ENCODE measurements at regions not wholly inside any gene's neighbourhood (a gene's known extent, or its start where the extent isn't known, plus 50 kb on each side); places are given as distances from the start of the nearest gene placed in this dataset.

GRCh38 chr2:21254170-21254965 lies 130.6 kb downstream of the TDRD15 start:
- no peak for DNase-seq

- DNase-seq, result peak; percentile 76 to 78
These were observed 132.2 kb downstream of the TDRD15 start for GRCh38 chr2:21256006-21256405.

- no peak for DNase-seq
These were observed 133.9 kb downstream of the TDRD15 start for GRCh38 chr2:21257621-21258020.

GRCh38 chr2:21258082-21258481 lies 134.3 kb downstream of the TDRD15 start:
- no peak for DNase-seq

- no peak for DNase-seq
These were observed 136.5 kb downstream of the TDRD15 start for GRCh38 chr2:21260311-21260710.

GRCh38 chr2:21261591-21261990 lies 137.8 kb downstream of the TDRD15 start:
- no peak for DNase-seq

- DNase-seq, result no peak
These were observed 138.7 kb downstream of the TDRD15 start for GRCh38 chr2:21262426-21262940.

GRCh38 chr2:21263622-21264021 lies 139.9 kb downstream of the TDRD15 start:
- DNase-seq, result no peak

GRCh38 chr2:21265752-21266151 lies 142.0 kb downstream of the TDRD15 start:
- no peak for DNase-seq

GRCh38 chr2:21267232-21267835 lies 143.6 kb downstream of the TDRD15 start:
- DNase-seq, result no peak

- peak in 1 of 2 donors; percentile 64 for DNase-seq
These were observed 144.6 kb downstream of the TDRD15 start for GRCh38 chr2:21268197-21268877.

- DNase-seq, result peak; percentile 47 to 77
These were observed 145.1 kb downstream of the TDRD15 start for GRCh38 chr2:21268878-21269224.

GRCh38 chr2:21269382-21269781 lies 145.6 kb downstream of the TDRD15 start:
- no peak for DNase-seq

GRCh38 chr2:21270083-21270491 lies 146.3 kb downstream of the TDRD15 start:
- no peak for DNase-seq

- DNase-seq, result peak in 1 of 2 donors; percentile 9
These were observed 146.9 kb downstream of the TDRD15 start for GRCh38 chr2:21270708-21271122.

- no peak for DNase-seq
These were observed 152.4 kb downstream of the TDRD15 start for GRCh38 chr2:21276163-21276562.

- no peak for DNase-seq
These were observed 153.6 kb downstream of the TDRD15 start for GRCh38 chr2:21277068-21278056.

GRCh38 chr2:21279525-21279924 lies 155.8 kb downstream of the TDRD15 start:
- DNase-seq, result no peak

GRCh38 chr2:21280793-21281192 lies 157.0 kb downstream of the TDRD15 start:
- no peak for DNase-seq

- DNase-seq, result no peak
These were observed 157.6 kb downstream of the TDRD15 start for GRCh38 chr2:21281384-21281783.

GRCh38 chr2:21281791-21282514 lies 158.2 kb downstream of the TDRD15 start:
- DNase-seq, result no peak

- peak; percentile 4 to 6 for DNase-seq
These were observed 158.7 kb downstream of the TDRD15 start for GRCh38 chr2:21282515-21282898.
